HG03378 (cell line): ENCODE measurements at regions not wholly inside any gene's neighbourhood (a gene's known extent, or its start where the extent isn't known, plus 50 kb on each side); places are given as distances from the start of the nearest gene placed in this dataset.
"Not testable (repeated sequence)": the region's sequence is repeated elsewhere in the genome, so short reads cannot be mapped to it uniquely, and the experiment has no call there.

ENCODE experiments used
- ATAC-seq: cut with Tn5 transposase; IDR thresholded peaks from one replicate; pipeline ENCODE4 v1.9.1; 2021; ENCODE audit warnings: mild to moderate bottlenecking, moderate library complexity; ENCODE audit not compliant: unreplicated experiment

- no peak for ATAC-seq
These were observed 309.1 kb downstream of the MYCN start for GRCh38 chr2:16249246-16250055.

- no peak for ATAC-seq
These were observed 308.3 kb downstream of the MYCN start for GRCh38 chr2:16248571-16249105.

DNA sequence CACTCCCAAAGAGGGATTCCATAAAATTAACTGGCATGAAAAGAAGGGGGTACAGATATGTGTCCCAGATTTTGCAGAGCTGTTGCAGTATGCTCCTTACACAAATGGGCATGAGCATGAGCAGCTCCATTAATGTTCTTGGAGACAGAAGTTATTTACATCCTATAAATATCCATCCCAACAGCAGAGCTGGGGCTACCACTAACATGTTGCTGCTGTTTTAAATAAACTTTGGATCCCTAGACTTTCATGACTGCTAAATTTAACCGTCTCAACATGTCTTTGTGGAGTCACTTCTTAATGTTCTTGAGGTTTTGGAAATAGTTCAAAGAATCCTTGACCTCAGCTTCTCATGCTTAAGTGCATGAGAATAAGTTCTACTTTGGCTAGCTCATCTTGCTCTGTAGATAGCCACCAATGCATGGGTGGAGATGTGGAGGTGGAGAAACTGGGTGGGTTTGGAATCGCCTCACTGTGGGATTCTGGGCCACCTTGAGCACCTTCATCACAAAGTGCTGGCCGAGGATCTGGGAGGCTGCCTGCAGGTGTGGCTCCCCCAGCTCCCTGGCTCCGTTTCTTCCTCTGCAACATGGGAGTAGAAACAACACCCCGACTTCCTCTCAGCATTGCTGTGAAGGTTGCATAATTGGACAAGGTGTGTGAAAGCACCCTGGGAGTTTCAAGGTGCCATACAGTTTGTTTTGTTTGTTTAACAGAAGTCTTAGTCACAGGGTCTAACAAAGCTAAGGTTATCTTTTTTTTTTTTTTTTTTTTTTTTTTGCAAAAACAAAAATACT, 307.2 kb downstream of the MYCN start:
- ATAC-seq = no peak

DNA sequence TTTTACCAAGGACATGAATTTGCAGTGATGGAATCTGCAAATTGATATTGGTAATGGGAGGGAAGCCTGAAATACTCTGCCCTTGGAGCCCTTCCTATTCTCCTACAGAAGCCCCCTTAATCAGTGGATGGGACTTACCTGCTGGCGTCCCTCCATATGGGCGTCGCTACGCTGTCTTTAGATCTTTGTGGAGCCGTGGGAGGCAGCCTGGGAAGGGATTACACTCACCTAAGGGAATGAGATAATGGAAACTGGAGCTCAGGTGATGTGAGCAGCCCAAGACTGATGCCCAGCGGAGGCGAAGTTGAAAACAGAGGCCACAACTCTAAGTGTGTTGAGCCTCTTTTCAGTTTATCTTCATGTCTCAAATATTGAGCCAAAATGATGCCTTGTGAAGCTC, 306.6 kb downstream of the MYCN start:
- ATAC-seq = no peak

DNA sequence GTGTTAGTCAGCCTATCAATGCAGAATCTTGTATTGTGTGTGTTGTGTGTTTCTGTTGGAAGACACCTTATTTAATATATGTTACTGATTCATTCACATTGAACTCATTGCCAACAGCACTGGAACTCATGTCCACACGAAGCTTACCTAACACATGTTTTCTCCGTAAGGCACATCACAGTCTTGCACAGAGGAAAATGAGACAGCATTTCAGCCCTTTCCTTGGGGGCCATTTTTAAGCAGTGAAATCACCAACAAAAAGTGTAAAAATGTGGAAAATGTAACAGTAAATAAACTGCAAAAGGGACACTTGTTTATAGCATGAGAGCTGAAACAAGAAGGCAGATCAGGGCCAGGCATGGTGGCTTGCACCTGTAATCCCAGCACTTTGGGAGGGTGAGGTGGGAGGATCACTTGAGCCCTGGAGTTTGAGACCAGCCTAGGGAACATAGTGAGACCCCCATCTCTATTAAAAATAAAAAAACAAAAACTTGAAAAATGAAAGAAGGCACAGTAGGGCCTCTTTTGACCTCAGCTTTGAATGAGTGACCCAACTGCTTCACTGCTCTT, 306.0 kb downstream of the MYCN start:
- no peak for ATAC-seq

DNA sequence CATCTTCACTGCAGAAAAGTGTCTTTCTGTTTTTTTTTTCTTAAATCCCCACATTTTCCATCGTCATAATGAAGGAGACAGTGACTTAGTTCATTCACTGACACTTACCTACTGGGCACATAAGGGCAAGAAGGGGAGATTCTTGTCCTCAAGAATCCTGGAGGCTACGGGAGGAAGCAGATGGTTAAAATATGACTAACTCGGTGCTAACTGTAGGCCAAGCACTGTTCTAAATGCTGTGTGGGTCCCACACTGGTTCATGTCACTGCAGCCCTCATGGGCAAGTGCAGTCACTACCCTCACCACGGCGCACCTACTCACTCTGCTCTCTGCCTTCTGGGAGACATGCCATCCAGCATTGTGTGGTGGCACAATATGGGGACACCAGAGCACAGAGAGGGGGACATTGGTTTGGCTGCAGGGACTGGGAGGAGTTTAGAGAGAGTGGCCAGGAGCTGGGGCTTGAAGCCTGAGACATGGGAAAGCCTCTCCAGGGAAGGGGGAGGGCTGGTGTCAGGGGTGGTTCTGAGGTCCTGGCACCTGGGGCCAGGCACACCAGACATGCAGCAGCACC, 305.2 kb downstream of the MYCN start:
- no peak for ATAC-seq

- ATAC-seq = no peak
These were observed 304.6 kb downstream of the MYCN start for GRCh38 chr2:16244966-16245320.

DNA sequence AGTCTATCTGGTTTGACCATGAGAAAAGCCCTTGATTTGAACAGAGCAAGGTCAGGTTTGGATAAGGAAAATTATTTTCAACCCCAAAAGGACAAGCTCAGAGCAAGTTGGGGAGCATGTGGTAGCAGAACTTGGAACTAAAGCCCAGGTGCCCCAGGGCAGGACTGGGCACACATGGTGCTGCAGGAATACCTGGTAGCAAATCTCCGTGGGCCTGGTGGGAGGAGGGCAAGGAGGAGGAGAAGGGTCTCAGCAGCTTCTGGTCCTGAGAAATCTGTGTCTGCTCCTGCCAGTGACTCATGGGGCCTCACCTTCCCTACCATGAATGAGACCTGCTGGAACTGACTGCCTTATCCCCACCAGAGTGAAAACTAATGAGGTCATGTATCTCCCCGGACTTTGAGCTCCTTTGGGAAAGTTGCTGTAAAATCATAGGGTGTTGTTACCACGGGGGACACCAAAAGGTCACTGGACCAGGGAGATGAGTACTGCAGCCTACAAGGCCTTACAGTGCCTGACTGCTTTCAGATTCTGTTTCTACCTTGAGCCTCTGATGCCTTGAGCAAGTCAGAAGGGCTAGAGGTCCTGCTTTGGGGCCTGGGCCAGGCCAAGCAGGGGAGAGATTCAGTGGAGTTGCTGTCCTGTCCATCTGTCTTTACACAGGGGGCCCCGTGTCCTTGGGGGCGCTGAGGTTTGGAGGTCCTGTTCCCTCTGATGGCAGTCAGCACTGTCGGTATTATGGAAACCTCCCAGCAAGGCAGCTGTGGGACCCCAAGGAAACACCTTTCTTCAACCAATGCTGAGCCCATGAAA, 304.0 kb downstream of the MYCN start:
- ATAC-seq = no peak

GRCh38 chr2:16243411-16243996, 303.2 kb downstream of the MYCN start:
- ATAC-seq = no peak

DNA sequence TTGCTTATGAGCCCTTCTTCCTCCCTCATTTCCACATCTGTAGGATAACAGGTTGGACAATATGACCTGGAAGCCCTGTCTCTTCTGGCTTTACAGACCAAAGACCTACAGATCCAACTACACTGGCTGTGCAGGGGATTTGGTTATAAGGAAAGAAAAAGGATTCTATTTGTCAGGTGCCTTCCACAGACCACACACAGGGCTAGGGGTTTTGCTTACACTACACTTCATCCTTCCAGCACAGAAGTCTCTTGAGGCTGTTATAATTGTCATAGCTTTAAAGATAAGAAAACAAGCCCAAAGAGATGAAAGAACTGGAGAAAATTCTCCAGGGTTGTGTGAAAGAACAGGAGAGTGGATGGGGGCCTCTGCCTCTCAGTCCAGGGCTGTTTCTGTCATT, 302.6 kb downstream of the MYCN start:
- ATAC-seq = no peak

- no peak for ATAC-seq
These were observed 301.1 kb downstream of the MYCN start for GRCh38 chr2:16241166-16242160.

DNA sequence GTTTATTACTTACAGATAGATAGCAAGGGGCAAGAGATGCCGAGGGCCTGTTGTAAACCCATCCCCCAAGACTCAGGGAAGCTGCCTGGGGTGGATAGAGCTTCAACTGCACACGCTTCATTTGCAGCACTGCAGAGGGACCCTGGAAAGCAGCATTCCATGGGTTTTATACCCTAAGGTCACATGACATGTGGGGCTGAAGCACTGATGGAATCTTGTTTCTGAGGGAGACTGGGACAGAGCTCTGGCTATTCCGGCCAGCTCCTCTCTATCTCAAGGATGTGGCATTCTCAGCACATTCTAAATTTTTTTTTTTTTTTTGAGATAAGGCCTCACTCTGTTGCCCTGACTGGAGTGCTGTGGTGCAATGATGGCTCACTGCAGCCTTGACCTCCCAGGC, 300.1 kb downstream of the MYCN start:
- ATAC-seq = no peak

DNA sequence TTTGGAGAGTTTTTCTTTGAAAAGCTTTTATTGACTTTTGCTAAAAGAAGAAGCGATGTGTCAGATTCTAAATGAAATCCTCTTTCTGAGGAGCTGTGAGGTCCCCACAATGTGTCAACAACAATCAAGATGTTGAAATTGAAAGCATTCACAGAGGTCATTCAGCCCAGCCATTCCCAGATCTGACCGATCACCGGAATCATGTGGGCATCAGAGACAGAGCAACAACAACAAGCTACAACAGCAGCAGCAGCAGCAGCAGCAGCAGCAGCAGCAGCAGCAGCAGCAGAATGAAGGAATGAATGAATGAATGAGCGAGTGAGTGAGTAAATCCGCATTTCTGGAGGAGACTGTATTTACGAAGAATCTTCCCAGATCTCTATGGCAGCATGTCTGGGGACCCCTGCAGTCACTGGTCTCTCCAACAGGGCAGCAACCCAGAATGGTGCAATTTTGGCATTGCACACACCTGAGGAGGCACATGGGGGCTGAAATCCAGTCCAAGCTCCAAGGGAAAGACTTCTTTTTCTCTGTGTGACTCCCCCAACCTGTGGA, 299.0 kb downstream of the MYCN start:
- ATAC-seq = no peak

DNA sequence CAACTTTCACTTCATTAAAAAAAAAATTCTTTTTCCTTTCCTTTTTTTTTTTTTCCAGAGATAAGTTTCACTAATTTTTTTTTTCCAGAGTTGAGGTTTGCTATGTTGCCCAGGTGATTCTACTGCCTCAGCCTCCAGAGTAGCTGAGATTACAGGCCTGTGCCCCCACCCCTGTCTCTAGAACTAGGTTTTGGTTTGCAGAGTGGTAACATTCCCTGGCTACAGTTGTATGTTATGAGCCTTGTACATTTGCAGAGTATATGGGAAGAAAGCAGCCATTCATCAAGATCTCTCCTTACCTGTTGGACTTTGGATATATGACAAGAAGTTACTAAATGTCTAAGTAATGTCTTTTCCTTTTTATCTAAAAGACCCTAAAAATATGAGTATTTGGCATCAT, 298.4 kb downstream of the MYCN start:
- ATAC-seq = no peak

DNA sequence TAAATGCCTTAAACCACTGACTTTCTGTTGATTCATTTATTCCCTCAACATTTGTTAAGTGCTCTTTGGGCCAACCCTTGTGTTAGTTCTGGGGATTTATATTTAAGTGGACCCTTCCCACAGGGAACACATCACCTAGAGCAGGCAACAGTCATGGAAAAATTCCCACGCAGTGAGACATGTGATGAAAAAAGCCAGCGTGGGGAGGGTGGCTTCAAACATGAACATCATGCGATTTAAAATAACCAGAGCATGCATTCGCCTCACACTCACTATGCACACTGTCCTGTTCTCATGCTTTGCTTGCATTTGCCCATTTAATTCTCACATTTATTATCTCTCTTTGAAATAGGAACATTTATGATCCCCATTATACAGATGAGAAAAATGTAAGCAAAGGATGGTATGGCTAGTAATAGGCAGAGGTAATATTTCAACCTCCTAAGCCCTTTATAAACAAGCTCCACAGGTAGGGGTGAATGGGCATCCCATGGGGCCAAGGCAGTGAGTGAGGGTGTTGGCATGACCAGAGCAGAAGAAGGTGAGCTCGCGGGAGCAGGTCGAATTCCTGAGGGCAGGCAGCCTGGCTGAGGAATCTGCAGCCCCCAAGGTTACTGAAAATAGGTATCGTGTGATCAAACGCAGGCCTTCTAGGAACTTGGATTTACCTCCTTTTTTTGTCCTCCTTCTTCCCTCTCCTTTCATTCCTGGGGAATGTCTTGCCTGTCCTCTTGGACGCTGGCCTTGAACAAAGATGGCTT, 297.8 kb downstream of the MYCN start:
- ATAC-seq = no peak

- no peak for ATAC-seq
These were observed 295.4 kb downstream of the MYCN start for GRCh38 chr2:16235747-16236146.

GRCh38 chr2:16235291-16235690, 294.9 kb downstream of the MYCN start:
- not testable (repeated sequence) for ATAC-seq

DNA sequence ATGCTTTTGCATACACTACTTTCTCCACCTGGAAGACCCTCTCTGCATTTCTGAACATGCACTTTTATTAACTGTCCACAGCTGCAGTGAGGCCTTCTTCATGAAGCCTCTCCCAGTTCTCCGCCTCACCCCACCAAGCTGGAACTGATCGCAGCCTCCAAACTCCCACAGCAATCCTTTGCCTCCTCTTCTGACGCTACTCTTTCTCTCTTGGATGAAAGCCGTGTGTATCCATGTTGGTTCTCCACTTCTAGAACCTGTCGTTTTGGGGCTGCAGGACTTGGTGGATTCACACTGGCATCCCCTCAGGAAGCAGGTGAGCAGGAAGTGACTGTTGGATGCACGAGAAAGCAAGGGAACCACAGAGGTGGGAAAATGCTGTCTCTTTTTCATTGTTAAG, 288.6 kb downstream of the MYCN start:
- no peak for ATAC-seq
